CD4-positive, CD25-positive, alpha-beta regulatory T cell (primary cell): ENCODE measurements at regions not wholly inside any gene's neighbourhood (a gene's known extent, or its start where the extent isn't known, plus 50 kb on each side); places are given as distances from the start of the nearest gene placed in this dataset.

Source experiments
- ATAC-seq, 2 donors: fragments of 150-1000 bp; cut with Tn5 transposase; one replicate each; pipeline ENCODE4 v1.10.0; 2021; ENCODE audit warnings: low read depth in 2 of 2, moderate number of reproducible peaks in 2 of 2, moderate library complexity in 1 of 2
- DNase-seq, 3 donors: peaks; one replicate each; pipeline versions ENCODE4 v3.0.0 to v3.0.0-alpha.2; 2012 to 2022; ENCODE audit warnings: mixed read lengths in 1 of 3
- H3K27ac ChIP-seq: one replicate; pipeline ENCODE4 v1.7.0; 2013; ENCODE audit warnings: mild to moderate bottlenecking, low read length; ENCODE audit not compliant: insufficient read depth, poor library complexity, severe bottlenecking
- H3K27me3 ChIP-seq: one replicate; pipeline ENCODE4 v1.7.0; 2013; ENCODE audit warnings: low read length; ENCODE audit not compliant: control insufficient read depth, insufficient read depth
- H3K36me3 ChIP-seq: one replicate; pipeline ENCODE4 v1.7.0; 2013; ENCODE audit warnings: mild to moderate bottlenecking, low read length, moderate library complexity; ENCODE audit not compliant: control insufficient read depth, insufficient read depth
- H3K4me1 ChIP-seq: 2 replicates; pipeline ENCODE4 v1.7.0; 2013; ENCODE audit warnings: mild to moderate bottlenecking, low read length; ENCODE audit not compliant: insufficient read depth, control insufficient read depth, poor library complexity, severe bottlenecking
- H3K4me3 ChIP-seq: one replicate; pipeline ENCODE4 v1.7.0; 2013; ENCODE audit warnings: low read depth, mild to moderate bottlenecking, low read length, moderate library complexity
- H3K9me3 ChIP-seq, 2 experiments: 1 replicate in 1 of 2; 2 replicates in 1 of 2; pipeline ENCODE4 v1.7.0; 2013; ENCODE audit warnings: low read length in 2 of 2, mild to moderate bottlenecking in 1 of 2, moderate library complexity in 1 of 2; ENCODE audit not compliant: control insufficient read depth in 2 of 2
- H3K27ac Mint-ChIP-seq, 3 donors: one replicate each; pipeline ENCODE4 v1.8.0; 2020 to 2022; ENCODE audit warnings: mild to moderate bottlenecking in 3 of 3, mixed read lengths in 3 of 3, moderate library complexity in 2 of 3
- H3K27me3 Mint-ChIP-seq: one replicate; pipeline ENCODE4 v1.8.0; 2022; ENCODE audit warnings: mild to moderate bottlenecking, mixed read lengths
- H3K36me3 Mint-ChIP-seq: one replicate; pipeline ENCODE4 v1.8.0; 2020; ENCODE audit warnings: mixed read lengths
- H3K4me1 Mint-ChIP-seq, 4 donors: one replicate each; pipeline ENCODE4 v1.8.0; 2020 to 2022; ENCODE audit warnings: mixed read lengths in 4 of 4, mild to moderate bottlenecking in 1 of 4
- H3K4me3 Mint-ChIP-seq, 4 donors: one replicate each; pipeline ENCODE4 v1.8.0; 2020 to 2022; ENCODE audit warnings: mild to moderate bottlenecking in 4 of 4, mixed read lengths in 4 of 4, moderate library complexity in 3 of 4
- H3K9me3 Mint-ChIP-seq, 7 donors: one replicate each; pipeline ENCODE4 v1.8.0; 2020 to 2022; ENCODE audit warnings: mixed read lengths in 7 of 7, mild to moderate bottlenecking in 3 of 7, moderate library complexity in 2 of 7

- no peaks in the 10 kb centered on the region for H3K4me1 Mint-ChIP-seq
- no peak for DNase-seq
- no peak overlapping the region for H3K4me3 Mint-ChIP-seq
- no peak for ATAC-seq
- H3K36me3 ChIP-seq, result no peaks in the 10 kb centered on the region
- no peaks in the 10 kb centered on the region for H3K27me3 Mint-ChIP-seq
- no peak overlapping the region for H3K4me3 ChIP-seq
- H3K36me3 Mint-ChIP-seq, result no peaks in the 10 kb centered on the region
- H3K27ac Mint-ChIP-seq, result no peak overlapping the region
- peaks cover 0 to 14% (median 4%) of the 10 kb centered on the region in 7 donors for H3K9me3 Mint-ChIP-seq
- H3K27ac ChIP-seq, result no peak overlapping the region
- no peaks in the 10 kb centered on the region for H3K27me3 ChIP-seq
- H3K4me1 ChIP-seq, result no peaks in the 10 kb centered on the region
- H3K9me3 ChIP-seq, result no peaks in the 10 kb centered on the region
Measured at GRCh38 chr4:125526420-125526819, 211.7 kb downstream of the FAT4 start.

GRCh38 chr4:125527681-125528080 is 212.9 kb downstream of the FAT4 start:
- no peak overlapping the region for H3K27ac ChIP-seq

GRCh38 chr4:125529071-125529470 is 214.3 kb downstream of the FAT4 start:
- Histone ChIP-seq H3K36me3 (no peaks in the 10 kb centered on the region), H3K27me3 (no peaks in the 10 kb centered on the region), H3K4me3 (no peak overlapping the region), H3K9me3 (no peaks in the 10 kb centered on the region), H3K4me1 (no peaks in the 10 kb centered on the region), H3K27ac (no peak overlapping the region)
- Mint-ChIP-seq H3K4me3 (no peak overlapping the region), H3K36me3 (no peaks in the 10 kb centered on the region), H3K4me1 (no peaks in the 10 kb centered on the region), H3K9me3 (peaks cover 0 to 22% (median 6%) of the 10 kb centered on the region in 7 donors), H3K27ac (no peak overlapping the region), H3K27me3 (no peaks in the 10 kb centered on the region)
- DNase-seq, result no peak
- no peak for ATAC-seq

More at GRCh38 chr4:125527681-125528080, 212.9 kb downstream of the FAT4 start:
- Mint-ChIP-seq H3K27ac (no peak overlapping the region), H3K27me3 (no peaks in the 10 kb centered on the region), H3K4me1 (no peaks in the 10 kb centered on the region), H3K36me3 (no peaks in the 10 kb centered on the region), H3K4me3 (no peak overlapping the region), H3K9me3 (peaks cover 0 to 17% (median 3%) of the 10 kb centered on the region in 7 donors)
- Histone ChIP-seq H3K9me3 (no peaks in the 10 kb centered on the region), H3K36me3 (no peaks in the 10 kb centered on the region), H3K27me3 (no peaks in the 10 kb centered on the region), H3K4me1 (no peaks in the 10 kb centered on the region), H3K4me3 (no peak overlapping the region)
- no peak for DNase-seq
- ATAC-seq, result no peak

- no peaks in the 10 kb centered on the region for H3K27me3 ChIP-seq
- H3K9me3 ChIP-seq, result peaks cover 0 to 4% of the 10 kb centered on the region in 2 experiments
- no peaks in the 10 kb centered on the region for H3K36me3 Mint-ChIP-seq
- DNase-seq (no peak), ATAC-seq (no peak)
- H3K4me1 Mint-ChIP-seq, result no peaks in the 10 kb centered on the region
- peaks cover 2 to 14% (median 5%) of the 10 kb centered on the region in 7 donors for H3K9me3 Mint-ChIP-seq
- no peak overlapping the region for H3K27ac Mint-ChIP-seq
- no peak overlapping the region for H3K4me3 Mint-ChIP-seq
- H3K4me3 ChIP-seq, result no peak overlapping the region
- H3K36me3 ChIP-seq, result no peaks in the 10 kb centered on the region
- no peaks in the 10 kb centered on the region for H3K4me1 ChIP-seq
- no peak overlapping the region for H3K27ac ChIP-seq
- no peaks in the 10 kb centered on the region for H3K27me3 Mint-ChIP-seq
Measured at GRCh38 chr4:125538670-125539069, 223.9 kb downstream of the FAT4 start.

- no peak for ATAC-seq
- Histone ChIP-seq H3K27me3 (no peaks in the 10 kb centered on the region), H3K27ac (no peak overlapping the region), H3K9me3 (peaks cover 0 to 4% of the 10 kb centered on the region in 2 experiments), H3K4me1 (no peaks in the 10 kb centered on the region), H3K4me3 (no peak overlapping the region), H3K36me3 (no peaks in the 10 kb centered on the region)
- no peak for DNase-seq
- no peaks in the 10 kb centered on the region for H3K4me1 Mint-ChIP-seq
- H3K4me3 Mint-ChIP-seq, result no peak overlapping the region
- H3K9me3 Mint-ChIP-seq, result peaks cover 2 to 11% (median 5%) of the 10 kb centered on the region in 7 donors
- H3K36me3 Mint-ChIP-seq, result no peaks in the 10 kb centered on the region
- H3K27me3 Mint-ChIP-seq, result no peaks in the 10 kb centered on the region
- no peak overlapping the region for H3K27ac Mint-ChIP-seq
Measured at GRCh38 chr4:125539691-125540090, 224.9 kb downstream of the FAT4 start.

GRCh38 chr4:125541836-125542385 is 227.2 kb downstream of the FAT4 start:
- no peak overlapping the region for H3K4me3 Mint-ChIP-seq
- no peak overlapping the region for H3K27ac Mint-ChIP-seq
- Histone ChIP-seq H3K27me3 (no peaks in the 10 kb centered on the region), H3K4me3 (no peak overlapping the region), H3K9me3 (peaks cover 0 to 4% of the 10 kb centered on the region in 2 experiments), H3K36me3 (no peaks in the 10 kb centered on the region), H3K4me1 (no peaks in the 10 kb centered on the region), H3K27ac (no peak overlapping the region)
- ATAC-seq (no peak), DNase-seq (no peak)
- no peaks in the 10 kb centered on the region for H3K27me3 Mint-ChIP-seq
- peaks cover 0 to 11% (median 5%) of the 10 kb centered on the region in 7 donors for H3K9me3 Mint-ChIP-seq
- H3K36me3 Mint-ChIP-seq, result no peaks in the 10 kb centered on the region
- H3K4me1 Mint-ChIP-seq, result no peaks in the 10 kb centered on the region

- no peaks in the 10 kb centered on the region for H3K36me3 Mint-ChIP-seq
- H3K27me3 ChIP-seq, result no peaks in the 10 kb centered on the region
- no peak for DNase-seq
- no peaks in the 10 kb centered on the region for H3K27me3 Mint-ChIP-seq
- H3K9me3 Mint-ChIP-seq, result peaks cover 0 to 5% (median 0%) of the 10 kb centered on the region in 7 donors
- H3K27ac ChIP-seq, result no peak overlapping the region
- H3K4me3 ChIP-seq, result no peak overlapping the region
- H3K4me1 Mint-ChIP-seq, result no peaks in the 10 kb centered on the region
- no peak overlapping the region for H3K27ac Mint-ChIP-seq
- peaks cover 0 to 2% of the 10 kb centered on the region in 2 experiments for H3K9me3 ChIP-seq
- no peaks in the 10 kb centered on the region for H3K4me1 ChIP-seq
- no peak overlapping the region for H3K4me3 Mint-ChIP-seq
- no peaks in the 10 kb centered on the region for H3K36me3 ChIP-seq
- no peak for ATAC-seq
Measured at GRCh38 chr4:125546272-125546671, 231.5 kb downstream of the FAT4 start.

- no peaks in the 10 kb centered on the region for H3K36me3 ChIP-seq
- no peak overlapping the region for H3K27ac ChIP-seq
- no peak overlapping the region for H3K4me3 ChIP-seq
- DNase-seq (no peak), ATAC-seq (no peak)
- Mint-ChIP-seq H3K27ac (no peak overlapping the region), H3K36me3 (no peaks in the 10 kb centered on the region), H3K4me3 (no peak overlapping the region), H3K4me1 (no peaks in the 10 kb centered on the region), H3K9me3 (peaks cover 0 to 5% (median 0%) of the 10 kb centered on the region in 7 donors), H3K27me3 (no peaks in the 10 kb centered on the region)
- peaks cover 0 to 2% of the 10 kb centered on the region in 2 experiments for H3K9me3 ChIP-seq
- no peaks in the 10 kb centered on the region for H3K4me1 ChIP-seq
- no peaks in the 10 kb centered on the region for H3K27me3 ChIP-seq
Measured at GRCh38 chr4:125547836-125548235, 233.1 kb downstream of the FAT4 start.
